Glomerular visceral epithelial cell (primary cell): ENCODE measurements at regions not wholly inside any gene's neighbourhood (a gene's known extent, or its start where the extent isn't known, plus 50 kb on each side); places are given as distances from the start of the nearest gene placed in this dataset.

Source experiments
- DNase-seq: peaks from one replicate; pipeline ENCODE4 v3.0.0-alpha.2; 2016; ENCODE audit errors: extremely low spot score

GRCh38 chr2:37590119-37590571 is 81.3 kb downstream of the CDC42EP3 start:
- peak; percentile 52 for DNase-seq
